ENCODE measurements at regions not wholly inside any gene's neighbourhood (a gene's known extent, or its start where the extent isn't known, plus 50 kb on each side); places are given as distances from the start of the nearest gene placed in this dataset.
"Not testable (repeated sequence)": the region's sequence is repeated elsewhere in the genome, so short reads cannot be mapped to it uniquely, and the experiment has no call there.

DNA sequence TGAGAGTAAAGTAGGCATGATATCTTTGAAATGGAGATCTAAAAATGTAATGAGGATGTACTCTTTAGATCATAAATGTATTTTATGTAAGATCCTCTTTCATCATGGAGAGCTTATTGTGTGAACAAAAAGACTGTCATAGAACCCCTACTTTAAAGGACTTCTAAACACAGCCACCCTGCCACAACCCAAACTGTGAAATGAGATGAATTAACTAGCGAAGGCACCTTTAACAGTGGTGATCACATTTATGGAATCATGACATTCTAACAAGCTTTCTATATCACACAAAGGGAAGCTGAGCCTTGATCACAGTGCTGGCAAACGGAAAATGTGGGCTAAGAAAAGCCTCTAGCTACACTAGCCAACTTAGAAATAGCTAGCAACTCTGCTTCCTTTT, 1585.2 kb downstream of the EFNA5 start:
- intact Hi-C loops (cut with micrococcal nuclease): no loop called here

DNA sequence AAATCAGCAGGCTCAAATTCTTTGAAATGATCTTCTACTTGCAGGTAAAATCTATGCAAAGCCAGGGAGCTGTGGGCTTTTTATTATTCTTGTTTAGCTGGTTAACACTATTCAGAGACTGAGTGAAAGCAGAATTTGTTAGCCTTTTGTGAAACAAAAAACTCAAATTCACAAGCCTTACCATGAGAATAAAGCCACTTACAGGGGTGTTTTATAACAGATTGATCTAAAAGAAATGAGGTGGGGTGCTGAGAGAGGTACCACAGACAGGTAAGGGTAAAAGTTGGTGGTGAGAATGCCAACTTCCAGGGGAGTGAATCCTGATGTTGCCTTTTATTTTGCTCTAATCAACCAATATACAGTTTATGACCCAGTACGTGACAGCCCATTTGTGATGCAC, 1585.6 kb downstream of the EFNA5 start:
- intact Hi-C loops (cut with micrococcal nuclease): no loop called here

DNA sequence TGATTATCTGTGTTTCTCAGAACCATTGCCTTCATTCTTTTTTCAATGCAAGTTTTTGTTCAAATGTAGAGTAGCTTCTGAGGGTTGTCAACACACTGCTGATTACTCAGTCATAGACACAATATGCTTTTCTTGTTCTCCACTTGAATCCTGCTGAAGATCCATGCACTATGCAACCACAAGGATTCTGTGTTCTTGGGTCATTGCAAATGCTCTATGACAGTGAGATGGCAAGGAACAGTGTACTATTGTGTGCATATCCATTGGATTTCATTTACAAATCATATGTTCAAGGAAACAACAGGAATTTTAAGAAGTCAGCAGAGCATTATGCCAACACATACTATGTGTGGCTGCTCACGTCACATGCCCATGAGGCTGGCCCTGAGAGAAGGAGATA, 1590.2 kb downstream of the EFNA5 start:
- intact Hi-C loops (cut with micrococcal nuclease): no loop called here

DNA sequence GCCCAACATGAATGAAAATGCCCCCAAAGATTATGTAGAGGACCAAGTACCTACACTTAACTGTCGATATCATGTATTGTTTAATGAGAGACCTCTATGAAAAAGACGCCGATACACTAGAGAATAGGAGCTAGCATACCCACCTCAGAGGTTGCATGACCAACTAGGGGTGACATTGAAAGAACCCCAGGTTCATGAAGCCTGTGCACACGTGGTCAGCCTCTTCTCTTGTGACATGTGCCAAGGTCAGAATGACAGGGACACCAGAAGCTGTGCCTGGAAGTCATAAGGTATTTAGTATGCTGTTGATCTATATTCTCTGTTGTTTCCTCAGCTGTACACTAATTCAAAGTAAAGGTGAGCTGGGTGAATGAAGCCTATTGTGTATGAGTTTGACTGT, 1594.1 kb downstream of the EFNA5 start:
- intact Hi-C loops (cut with micrococcal nuclease): no loop called here

DNA sequence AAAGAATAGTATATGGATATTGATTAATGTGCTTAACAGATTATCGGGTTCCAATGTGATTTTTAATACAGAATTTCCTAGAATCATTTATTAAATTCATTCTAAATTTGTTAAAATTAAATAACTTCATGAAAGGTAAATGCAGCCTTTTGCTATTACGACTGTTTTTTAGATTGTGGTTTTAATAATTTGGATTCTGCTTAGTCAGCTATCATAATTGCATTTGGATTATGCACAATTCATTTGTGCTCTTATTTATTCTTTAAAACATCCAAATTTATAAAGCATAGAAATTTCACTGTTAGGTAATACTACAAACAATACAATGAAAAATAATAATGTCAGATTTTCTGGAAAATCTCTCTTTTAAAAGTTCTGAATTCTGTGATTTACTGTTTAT, 1598.5 kb downstream of the EFNA5 start:
- intact Hi-C loops (cut with micrococcal nuclease): no loop called here

DNA sequence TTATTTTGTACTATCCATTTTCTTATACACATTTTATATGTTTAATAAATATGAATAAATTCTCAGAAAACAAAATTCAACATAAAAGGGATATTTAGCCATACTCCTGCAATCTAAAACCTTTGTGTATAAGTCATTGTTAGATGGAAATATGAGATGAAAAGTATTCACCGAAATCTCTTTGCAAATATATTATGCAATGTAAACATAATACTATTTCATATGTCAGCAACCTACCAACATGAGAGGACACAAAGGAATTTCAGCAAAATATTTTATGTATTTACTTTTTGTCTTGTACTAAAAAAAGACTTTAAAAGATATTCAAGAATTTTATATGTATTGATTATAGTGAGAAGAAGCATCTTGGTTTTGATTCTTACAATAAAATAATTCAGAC, 1623.4 kb downstream of the EFNA5 start:
- intact Hi-C loops (cut with micrococcal nuclease): no loop called here

DNA sequence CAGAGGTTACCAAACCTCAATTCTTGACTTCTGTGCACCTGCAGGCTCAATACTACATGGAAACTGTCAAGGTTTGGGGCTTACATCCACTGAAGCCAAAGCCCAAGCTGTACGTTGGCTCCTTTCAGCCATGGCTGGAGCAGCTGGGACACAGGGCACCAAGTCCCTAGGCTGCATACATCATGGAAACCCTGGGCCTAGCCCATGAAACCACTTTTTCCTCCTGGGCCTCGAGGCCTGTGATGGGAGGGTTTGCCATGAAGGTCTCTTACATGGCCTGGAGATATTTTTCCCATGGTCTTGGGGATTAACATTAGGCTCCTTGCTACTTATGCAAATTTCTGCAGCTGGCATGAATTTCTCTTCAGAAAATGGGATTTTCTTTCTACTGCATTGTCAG, 1638.7 kb downstream of the EFNA5 start:
- intact Hi-C loops (cut with micrococcal nuclease): not testable (repeated sequence)

DNA sequence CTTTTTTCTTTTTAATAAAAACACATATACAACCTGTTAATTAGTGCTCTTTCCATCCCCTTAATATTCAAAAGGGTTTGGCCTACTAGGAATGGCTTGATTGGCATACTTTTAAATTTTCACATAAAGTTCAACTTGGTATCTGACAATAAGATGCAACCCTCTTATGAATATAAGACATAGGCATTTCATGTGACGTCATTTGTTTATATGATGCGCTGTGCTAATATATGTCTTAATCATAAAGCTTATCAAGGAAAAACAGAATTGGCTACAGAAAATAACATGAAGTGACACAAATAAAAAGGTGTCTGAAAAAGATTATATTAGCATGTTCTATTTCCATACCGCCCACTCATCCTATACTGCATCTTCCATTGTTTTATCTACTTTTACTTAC, 1642.4 kb downstream of the EFNA5 start:
- intact Hi-C loops (cut with micrococcal nuclease): no loop called here

DNA sequence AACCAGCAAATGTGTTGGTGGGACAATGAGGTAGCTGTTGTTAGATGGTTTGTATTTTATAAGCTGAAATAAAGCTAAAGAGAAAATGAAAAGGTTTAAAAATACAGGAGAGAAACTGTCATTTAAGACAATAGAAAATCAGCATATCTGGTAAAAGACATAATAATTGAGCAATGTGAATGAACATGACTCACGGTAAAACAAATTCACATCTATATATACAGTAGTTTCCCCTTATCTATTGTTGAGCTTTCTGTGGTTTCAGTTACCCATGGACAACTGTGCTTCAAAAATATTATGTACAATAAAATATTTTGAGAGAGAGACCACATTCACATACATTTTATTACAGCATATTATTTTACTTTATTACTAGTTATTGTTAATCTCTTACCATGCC, 1649.8 kb downstream of the EFNA5 start:
- intact Hi-C loops (cut with micrococcal nuclease): no loop called here

DNA sequence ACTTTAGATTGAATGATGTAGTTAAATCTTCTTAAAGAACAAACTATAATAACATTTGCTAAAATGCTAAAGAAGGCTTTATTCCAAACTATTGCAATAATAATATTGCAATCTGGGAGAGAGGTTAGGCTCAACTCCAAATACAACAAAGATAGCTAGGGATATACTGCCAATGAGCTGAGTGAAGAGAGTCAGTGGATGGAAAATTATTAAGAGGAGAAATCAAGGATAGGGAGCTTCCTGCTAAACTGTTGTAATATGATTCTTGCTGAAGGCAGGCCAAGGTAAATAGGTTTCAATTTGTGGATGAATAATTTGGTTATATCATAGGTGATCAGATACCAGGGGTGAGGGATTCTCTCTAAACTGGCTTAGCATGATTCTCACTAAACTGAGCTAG, 1651.5 kb downstream of the EFNA5 start:
- intact Hi-C loops (cut with micrococcal nuclease): no loop called here

DNA sequence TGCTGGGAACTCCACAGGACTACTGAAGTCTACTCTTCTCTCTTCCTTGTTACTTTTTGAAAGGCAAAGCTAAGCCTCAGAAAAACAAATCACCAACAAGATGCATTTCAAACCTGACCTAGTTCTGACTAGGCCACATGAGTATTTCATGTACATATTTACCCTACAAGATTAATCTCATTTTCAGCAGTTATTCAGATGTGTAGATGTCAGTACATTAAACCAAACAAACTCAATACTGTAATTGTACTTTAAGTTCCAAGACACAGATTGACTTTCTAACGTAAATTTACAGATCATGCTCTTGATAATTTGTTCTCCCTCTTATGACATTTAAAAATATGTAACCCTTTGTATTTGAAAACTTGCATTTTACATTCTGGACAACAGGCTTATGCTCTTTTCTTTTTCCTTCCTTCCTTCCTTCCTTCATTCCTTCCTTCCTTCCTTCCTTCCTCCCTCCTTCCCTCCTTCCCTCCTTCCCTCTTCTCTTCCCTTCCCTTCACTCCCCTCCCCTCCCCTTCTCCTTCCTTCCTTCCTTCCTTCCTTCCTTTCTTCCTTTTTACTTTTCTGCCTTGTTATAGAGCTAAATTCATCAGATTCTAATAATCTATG, 1653.4 kb downstream of the EFNA5 start:
- intact Hi-C loops (cut with micrococcal nuclease): no loop called here

DNA sequence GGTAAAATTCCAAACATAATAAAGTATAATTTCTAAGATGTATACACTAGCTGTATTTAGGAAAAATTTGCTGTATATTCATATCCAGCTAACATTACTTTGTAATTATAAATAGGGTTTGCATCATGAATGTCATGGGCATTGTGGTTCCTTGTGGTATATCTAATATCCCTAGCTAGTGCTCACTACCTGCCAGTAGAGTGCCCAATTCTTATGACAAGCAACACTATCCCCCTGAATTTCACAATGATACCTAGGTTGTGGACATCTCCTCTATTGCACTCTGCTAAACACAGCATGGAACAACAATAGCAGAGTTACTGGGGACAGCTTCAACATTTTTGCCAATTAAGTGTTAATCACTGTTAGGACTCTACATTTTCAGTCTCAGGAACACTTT, 1656.5 kb downstream of the EFNA5 start:
- intact Hi-C loops (cut with micrococcal nuclease): no loop called here

DNA sequence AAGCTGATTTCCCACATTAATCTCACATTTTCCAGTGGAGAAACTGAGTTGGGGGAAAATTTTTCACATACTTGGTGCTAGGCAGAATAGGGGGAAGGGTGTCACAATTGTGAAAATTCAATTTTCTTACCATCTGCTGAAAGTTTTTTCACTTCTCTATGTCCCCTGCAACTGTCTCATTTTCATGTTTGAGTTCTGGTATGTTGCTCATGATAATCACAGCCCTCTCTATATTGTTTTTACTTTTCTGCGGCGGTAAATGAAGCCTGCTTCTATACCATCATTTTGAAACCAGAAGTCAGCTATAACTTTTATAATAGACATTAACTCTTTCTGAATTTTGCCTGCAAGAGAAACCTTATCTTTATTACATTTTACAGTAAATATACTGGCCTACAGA, 1664.5 kb downstream of the EFNA5 start:
- intact Hi-C loops (cut with micrococcal nuclease): no loop called here

DNA sequence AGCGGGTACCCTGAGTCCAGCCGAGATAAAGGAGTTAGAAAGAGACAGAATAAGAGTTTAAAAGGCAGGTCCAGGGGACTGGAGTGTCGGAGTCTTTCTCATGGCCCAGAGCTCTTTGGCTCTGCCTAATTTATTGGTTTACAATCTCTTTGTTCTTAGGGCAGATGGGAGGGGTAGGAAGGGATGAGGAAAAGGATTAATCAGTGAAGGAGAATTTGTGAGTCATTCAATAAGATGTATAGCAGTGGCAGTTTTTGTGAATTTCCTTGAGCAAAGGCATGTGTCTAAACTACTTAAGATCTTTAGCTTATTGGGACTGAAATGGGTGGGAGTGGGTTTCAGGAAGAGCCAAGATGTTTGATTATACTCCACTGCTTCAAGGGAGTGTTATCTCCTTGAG, 1671.7 kb downstream of the EFNA5 start:
- intact Hi-C loops (cut with micrococcal nuclease): not testable (repeated sequence)

DNA sequence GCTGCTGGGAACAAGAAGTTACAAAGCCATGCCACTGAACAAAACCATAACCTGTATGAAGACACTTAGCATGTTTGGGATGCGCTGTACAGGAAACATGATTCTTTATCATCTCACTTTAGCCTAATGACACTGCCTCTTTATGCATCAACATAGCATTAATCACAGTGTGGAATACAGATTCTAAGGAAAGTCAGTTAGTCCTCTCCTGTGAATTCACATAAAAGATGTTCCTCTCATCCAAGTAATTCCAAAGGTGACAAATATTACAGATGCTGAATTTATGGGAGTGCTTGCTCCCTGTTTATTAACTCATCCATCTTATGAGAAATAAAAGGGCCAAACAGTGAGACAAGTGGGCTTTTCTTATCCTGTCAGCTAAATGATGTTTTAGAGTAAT, 1677.7 kb downstream of the EFNA5 start:
- intact Hi-C loops (cut with micrococcal nuclease): no loop called here

DNA sequence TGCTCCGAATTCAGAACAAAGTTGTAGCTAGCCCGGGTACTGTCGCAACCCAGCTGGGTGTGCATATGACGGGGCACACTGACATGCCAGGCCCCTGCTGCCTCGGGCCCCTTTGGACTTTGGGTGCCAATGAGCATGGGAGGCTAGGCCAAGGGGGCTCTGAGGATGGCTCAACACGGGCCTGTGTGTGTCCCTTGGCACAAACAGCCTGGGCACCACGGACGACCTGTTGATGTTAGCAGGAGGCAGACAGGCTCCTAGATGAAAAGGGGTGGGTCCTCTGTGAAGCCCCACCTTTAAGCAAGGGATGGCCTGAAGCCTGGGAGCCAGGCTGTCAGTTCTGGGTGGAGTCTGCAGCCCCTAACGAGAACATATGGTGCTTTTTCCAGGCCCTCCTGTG, 1688.2 kb downstream of the EFNA5 start:
- intact Hi-C loops (cut with micrococcal nuclease): no loop called here

DNA sequence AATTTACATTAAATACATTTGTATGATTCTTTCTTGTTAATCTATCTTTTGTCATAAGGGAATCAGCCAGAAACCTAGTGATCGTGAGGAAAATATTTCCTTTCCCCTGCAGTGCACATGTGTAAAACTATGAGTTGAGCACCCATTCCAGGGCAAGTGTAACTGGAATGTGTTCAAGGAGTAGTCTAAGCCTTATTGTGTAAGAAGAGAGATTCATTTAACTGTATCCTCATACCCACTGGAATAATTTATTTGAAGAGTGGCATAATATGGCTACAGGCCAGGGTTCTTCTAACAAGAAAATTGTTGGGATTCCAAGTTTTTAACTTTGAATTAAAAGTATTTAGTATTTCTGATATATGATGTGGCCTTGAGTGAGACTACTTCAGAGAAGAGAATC, 1692.7 kb downstream of the EFNA5 start:
- intact Hi-C loops (cut with micrococcal nuclease): no loop called here

DNA sequence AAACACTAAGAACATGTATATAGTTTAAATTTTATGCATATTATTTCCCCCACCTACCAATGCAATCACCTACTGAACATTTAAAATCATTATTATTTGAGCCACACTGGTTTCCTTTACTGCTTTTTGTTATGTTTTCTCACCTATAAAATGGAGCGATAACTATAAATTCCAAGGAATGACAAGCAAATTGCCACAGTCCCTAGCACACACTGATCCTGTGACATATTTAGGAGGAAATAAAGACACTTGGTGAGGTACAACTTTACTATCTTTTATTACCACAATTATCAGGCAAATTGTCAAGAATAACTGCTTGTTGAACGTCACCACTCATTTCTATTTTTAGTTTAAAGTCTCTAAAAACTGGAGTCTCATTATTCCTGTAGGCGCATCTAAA, 1693.6 kb downstream of the EFNA5 start:
- intact Hi-C loops (cut with micrococcal nuclease): no loop called here

DNA sequence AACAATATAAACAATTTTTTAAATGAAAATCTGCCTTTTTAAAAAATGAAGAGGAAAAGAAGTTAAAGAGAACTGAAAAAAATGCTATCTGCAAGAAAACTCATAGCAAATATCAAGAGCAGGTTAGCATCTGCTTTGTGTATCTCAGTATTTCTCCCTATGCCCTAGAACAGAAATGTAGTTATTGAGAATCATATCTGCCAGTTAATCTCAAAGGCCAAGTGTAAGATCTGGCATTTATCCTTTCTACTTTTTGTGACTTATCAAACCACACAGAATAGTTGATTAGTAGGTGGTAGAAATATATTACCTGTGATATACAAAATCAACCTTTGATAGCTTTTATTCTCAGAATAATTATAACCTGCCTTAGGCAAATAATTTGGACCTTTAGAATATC, 1699.8 kb downstream of the EFNA5 start:
- intact Hi-C loops (cut with micrococcal nuclease): no loop called here

DNA sequence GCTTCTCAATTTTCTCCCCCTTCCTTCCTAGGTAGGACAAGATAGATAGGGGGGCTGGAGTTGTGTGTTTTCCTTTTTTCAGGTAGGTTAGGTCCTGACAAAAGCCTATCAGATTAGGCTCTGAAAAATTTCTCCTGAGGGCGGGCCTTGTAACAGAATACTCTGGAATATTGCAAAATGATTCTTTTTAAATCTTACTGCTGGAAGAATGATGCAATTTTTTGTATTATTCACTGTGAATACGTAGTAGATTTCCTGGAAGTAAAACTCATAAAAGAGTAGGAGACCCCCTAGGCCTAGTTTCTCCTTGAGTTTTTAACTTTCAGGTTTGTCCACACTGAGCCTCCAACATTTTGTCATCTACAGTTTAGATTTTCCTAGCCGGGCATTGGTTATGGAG, 1701.8 kb downstream of the EFNA5 start:
- intact Hi-C loops (cut with micrococcal nuclease): no loop called here

DNA sequence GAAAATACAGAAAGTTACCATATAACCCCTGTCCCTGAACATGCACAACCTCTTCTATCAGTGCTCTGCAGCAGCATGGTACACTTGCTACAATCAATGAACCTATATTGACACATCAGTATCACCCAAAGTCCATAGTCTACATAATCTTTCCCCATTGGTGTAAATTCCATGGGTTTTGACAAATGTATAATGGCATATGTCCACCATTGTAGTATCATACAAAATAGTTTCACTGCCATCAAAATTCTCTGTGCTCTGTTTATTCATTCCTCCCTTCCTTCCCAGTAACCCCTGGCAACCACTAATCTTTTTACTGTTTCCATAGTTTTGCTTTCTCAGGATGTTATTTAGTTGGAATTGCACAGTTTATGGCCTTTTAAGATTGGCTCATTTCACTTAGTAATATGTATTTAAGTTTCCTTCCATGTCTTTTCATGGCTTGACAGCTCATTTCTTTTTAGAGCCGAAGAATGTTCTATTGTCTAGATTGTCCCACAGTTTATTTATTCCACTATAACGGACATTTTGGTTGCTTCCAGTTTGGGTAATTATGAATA, 1707.0 kb downstream of the EFNA5 start:
- intact Hi-C loops (cut with micrococcal nuclease): no loop called here

DNA sequence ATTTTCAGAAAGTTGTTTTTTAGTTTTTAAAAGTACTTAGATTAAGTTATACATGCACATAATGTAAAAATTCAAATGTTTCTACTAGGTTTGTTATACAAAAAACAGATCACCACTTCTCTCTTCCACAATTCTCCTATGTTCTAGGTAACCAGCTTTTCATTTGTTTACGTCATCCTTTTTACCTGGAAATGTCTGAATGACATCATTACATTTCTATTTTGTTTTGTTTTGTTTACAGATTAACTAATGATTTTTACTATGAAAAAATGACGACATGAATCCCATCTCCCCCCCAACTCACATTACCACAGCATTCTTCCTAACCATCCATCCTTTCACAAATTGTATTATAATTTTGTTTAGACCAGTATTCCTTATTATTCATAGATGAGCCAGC, 1709.2 kb downstream of the EFNA5 start:
- intact Hi-C loops (cut with micrococcal nuclease): no loop called here

DNA sequence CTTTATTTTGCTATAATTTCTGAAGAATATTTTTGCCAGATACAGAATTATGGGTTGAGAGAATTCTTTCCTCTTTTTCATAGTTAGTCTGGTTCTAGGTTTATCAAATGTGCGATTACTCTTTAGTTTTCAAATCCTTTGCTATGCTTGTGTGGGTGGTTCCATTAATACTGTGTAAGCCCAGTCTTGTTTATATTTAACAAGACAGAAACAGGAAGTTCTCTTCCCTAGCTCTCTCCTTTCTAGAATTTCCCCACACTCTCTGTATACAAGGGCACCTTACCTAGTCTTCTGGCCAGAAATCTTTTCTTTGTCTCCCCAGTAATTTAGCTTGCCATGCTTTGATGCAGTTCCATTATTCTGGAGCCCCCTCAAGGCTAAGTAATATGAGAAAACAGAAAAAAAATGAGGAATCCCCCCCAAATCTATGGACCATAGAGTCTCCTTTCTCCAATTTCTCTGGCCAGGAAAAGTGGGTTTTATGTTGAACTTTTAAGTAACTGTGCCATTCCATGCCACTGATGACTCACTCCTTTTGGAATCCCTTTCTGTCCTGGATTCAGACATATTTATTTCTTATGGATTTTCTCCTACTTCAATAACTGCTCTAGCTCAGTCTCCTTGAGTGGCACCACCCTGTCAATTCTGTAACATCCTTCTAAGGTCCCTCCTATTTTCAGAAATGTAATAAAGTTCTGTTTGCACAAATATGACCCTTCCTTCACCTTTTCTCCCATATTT, 1714.1 kb downstream of the EFNA5 start:
- intact Hi-C loops (cut with micrococcal nuclease): no loop called here
